Stimulated activated CD4-positive, alpha-beta T cell treated with anti-CD3 and anti-CD28 coated beads, Interleukin-15, amount 100 ng/mL, for 1 hour (primary cell): ENCODE measurements at regions not wholly inside any gene's neighbourhood (a gene's known extent, or its start where the extent isn't known, plus 50 kb on each side); places are given as distances from the start of the nearest gene placed in this dataset.

Experiments
- DNase-seq, 2 donors: peaks; one replicate each; pipeline ENCODE4 v3.0.0-alpha.2; 2020; ENCODE audit warnings: low read depth in 1 of 2, low spot score in 1 of 2

DNA sequence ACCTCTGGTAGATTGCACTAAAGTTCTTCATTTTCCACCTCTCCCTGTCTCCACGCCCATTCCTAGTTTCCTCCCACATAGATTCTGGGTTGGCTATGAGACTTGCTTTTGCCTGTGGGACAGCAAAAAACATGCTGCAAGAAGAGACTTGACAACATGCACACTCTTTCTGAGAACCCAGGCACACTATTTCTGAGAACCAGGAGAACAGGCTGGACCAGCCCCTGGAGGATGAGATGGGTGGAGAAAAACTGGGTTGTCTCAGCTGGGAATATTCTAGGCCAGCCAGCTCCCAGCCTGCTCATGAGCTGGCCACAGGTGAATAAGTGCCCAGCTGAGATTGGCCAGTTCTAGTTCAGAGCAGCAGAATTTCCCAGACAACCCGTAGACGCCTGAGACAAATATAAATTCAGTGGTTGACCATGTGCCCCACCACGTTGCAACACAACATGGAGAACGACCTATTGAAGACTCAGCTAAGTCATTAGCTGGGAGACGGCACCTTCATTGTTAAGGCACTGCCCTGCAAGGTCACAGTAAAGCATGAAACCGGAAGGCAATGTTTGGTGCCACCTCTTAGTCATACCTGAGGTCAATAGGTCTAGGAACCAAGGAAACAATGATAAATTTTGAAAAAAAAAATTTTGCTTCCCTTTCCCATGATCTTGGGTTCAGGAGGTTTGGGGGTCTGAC, 92.7 kb upstream of the AKR1E2 start:
- no peak for DNase-seq

DNA sequence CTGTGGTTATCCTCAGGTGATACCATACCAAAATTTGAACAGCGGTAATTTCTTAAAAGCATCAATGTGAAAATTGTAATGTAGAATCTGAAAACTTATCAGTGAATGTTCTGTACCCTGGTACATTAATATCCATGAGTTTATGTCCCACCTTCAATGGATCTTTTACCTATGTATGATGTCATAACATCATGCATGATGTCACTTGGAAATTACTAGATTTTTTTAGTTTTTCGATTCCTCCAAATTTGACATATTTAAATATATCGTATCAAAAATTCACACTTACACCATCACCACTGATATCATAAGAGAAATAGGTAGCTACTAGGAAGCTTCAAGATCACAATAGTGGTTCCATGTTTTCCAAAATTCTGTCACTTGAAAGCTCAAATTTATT, 95.0 kb upstream of the AKR1E2 start:
- no peak for DNase-seq

DNA sequence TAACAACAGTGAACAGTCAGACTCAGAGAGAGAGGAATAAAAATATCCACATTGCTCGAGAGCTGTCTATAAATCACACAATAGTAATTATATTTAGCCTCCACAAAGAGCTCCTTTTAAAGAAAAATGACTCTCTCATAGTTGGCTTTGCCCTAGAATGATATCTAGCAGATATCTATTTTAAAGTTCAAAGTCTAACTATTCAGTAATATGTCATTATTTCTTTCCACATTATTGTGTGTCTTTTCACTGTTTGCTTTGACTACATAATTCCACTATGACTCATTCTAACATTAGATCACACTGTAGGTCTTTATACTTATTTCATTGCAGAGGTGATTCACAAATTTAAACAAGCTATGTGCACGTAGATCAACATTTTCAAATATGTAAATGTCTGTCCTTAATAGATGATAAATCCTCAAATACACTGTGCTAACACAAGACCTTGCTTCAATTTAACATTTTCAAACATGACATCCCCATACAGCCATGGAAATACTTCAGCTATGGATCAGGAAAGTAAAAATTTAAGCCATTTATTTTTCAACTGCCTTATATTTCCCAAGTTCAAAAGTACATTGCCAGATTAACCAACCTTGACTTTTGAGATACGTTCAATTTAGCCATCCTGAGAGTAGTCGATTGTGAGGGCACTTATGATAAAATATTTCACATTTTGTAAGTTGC, 99.9 kb upstream of the AKR1E2 start:
- DNase-seq, result no peak

DNA sequence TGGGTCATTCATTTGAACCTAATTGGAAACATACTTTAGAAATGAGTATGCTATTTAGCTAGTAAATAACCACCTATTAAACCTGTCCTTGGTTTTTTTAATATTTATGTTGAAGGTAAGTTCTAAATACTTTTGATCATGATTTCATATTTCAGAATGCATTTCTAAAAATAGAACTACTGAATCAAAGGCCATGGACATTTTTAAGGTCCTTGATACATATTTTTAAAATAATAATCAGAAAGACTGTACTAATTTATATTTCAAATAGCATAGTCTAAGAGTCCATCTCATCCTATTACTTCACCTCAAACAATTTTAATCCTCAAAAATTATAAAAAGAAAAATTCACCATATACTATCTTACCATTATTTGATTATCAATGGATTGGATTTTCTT, 102.1 kb upstream of the AKR1E2 start:
- DNase-seq, result no peak

DNA sequence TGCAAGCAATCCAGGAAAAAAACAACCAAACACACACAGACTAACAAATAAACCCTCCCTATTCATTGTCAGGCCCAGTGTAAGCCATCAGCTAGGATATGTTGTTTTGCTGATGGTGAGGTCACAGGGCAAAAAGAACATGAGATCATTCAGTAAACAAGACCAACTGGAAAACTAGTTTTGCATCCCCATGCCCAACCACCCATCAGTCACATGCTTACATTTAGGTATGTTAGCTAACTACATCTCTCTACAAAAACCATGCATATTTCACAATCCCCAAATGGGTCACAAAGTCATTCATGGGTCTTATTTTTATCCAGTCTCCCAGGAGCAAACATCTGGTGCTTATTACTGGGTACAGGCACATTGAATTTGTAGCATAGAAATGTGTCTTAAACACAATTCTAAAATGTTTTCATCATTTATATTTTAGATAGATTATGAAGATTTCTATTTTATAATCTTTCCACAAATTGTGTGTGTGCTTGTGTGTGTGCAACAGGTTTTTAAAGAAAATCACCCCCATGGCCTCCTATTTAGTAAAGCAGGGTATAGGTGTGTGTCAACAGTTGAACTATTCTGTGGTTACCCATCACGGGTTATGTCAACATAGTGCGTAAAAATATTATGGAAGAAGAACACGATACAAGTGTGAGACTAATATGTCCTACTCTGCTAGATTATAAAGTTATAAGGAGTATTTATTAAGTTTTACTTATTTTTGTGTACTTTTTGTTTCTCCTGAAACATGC, 103.8 kb upstream of the AKR1E2 start:
- DNase-seq, result no peak

DNA sequence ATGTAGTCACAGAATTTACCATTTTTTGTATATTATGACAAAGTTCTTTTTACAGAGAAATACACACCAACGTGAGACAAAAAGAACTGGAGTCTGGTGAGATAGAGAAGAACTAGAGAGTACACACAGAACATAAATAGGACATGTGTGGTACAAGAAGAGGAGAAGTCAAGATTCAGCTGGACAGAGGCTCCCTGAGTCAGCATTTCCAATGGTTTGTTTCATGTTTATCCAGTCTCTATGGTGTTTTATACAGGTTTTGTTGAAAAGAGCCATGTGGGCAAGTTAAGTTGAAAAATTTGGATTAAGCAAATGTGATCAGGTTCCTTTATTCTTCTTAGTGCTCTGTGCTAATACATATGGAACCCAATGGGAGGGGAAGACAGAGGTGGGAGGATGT, 105.5 kb upstream of the AKR1E2 start:
- no peak for DNase-seq

DNA sequence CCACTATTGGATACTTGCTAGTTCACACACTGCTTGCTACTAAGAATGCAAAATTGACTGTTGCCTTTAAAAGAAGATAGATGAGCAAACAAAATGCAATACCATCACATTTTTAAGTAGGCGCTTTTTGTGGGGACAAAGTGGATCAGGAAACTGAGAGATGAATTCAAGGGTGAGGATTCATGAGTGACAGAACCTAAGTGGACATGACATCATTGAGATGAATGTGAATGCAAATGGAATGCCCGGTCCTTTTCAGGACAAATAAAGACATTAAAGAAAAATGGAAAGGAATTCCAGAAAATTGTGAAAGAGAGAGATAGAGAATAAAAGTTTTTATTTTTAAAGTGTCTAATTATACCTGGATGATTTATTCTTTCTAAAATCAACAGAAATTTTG, 106.3 kb upstream of the AKR1E2 start:
- DNase-seq, result no peak

DNA sequence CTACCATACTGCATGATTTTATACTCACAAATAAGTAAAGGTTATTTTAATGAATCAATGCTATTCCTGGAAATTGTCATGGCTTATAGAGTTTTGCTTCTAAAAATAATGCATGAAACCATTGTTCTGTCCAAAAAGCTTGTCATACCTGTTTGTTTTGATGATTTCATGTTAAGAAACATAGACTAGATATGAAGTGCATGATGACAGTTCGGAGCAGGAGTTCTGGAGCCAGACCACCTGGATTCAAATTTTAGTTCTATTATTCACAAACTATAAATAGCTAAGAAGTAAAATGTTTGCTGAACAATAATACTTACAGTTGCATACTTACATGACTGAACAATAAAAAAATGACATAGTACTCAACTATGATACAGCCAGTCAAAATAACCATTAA, 107.0 kb upstream of the AKR1E2 start:
- DNase-seq, result no peak

DNA sequence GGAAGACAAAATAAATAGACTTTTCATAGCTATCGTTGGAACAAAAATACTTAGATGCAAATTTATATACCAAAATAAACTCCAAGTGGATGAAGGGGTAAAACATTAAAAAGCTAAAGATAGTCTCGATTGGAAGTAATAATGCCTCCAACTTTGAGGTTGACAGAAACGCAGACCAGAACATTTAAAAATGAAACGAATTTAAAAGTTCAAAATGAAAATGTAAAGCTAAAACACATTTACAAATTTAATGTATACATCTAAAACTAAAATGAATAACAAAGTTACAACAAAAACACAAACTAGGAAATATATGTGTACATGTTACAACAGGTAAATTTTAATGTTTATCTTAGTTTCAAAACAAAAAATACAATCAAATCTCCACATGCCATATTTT, 107.5 kb upstream of the AKR1E2 start:
- DNase-seq, result no peak

DNA sequence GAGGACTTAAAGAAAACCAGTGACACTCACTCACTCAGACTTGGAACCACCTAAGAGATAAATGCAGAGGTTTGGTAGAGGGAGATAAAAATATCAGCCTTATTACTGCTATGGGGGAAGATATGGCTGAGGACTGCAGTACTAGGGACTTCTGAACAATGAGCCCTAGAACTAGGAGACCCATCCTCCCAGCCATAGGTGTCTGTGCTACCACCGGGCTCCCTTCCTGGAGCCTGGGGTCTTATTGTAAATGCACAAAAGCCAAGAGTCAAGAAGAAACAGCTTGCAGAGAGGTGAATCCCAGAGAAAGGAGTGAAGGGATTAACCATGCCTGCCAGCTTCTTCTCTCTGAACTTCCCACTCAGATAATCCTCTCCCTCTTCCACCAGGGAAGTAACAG, 108.3 kb upstream of the AKR1E2 start:
- no peak for DNase-seq

DNA sequence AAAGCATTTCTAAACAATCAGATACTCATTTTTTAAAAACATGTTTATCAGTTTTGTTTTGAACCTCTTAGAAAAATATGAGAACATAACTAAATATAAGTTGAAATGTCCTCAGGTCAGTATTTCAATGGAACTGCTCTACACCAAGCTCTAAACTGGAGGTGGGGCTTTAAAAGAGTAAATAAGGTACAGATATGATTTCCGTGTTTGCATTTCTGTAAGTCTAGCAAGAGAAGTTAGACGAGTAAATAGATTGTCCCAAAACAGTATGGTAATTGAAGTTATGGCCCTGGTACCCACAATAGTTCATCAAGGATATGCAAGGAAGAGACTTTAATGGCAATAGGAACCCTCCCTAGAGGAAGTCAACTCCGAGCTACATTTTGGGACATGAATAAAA, 115.1 kb upstream of the AKR1E2 start:
- no peak for DNase-seq

DNA sequence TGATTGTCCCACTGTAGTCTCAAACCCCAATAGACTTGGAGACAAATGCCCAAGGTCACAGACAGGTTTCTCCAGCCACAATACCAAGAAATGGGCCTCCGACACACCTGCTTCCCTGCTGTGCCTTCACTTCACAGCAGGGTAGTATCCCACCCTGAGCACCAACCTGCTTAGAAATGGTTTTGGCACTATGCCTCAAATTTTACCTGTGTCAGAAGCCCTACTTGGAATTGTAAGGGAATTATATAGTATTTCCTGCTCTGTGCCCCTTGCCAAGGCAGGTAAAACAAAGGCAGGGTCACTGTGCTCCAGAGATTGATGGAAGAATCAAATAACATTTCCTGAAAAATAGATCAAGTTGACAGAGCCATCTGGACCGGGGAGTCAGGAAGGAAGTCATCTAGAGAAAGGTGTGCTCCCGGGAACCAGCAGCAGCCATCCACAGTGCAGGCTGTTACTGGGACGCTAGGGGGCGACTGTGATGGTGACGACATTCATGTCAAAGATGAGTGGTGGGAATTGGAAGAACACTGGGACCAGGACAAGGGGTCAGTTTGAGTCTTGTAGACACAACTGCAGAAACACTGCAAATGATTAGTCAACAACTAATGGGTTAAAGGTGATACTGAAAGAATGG, 117.8 kb upstream of the AKR1E2 start:
- DNase-seq, result no peak

DNA sequence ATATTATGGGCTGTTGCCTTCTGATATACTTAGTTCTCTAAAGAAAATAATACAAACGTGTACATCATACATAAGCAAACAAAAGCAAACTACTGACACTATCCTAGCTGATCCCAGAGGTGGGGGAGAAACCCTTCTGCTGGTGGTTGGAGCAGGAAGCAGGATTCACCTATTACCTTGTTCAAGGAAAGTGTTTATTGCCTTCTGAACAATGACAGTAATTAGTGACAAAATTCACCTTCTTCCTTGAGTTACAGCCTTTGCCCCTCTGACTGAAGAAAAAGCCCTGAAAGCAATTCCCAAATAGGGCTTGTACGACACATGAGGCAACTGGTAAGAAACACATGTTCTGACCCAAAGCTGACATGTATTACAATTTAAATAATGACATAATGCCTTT, 118.8 kb upstream of the AKR1E2 start:
- no peak for DNase-seq

DNA sequence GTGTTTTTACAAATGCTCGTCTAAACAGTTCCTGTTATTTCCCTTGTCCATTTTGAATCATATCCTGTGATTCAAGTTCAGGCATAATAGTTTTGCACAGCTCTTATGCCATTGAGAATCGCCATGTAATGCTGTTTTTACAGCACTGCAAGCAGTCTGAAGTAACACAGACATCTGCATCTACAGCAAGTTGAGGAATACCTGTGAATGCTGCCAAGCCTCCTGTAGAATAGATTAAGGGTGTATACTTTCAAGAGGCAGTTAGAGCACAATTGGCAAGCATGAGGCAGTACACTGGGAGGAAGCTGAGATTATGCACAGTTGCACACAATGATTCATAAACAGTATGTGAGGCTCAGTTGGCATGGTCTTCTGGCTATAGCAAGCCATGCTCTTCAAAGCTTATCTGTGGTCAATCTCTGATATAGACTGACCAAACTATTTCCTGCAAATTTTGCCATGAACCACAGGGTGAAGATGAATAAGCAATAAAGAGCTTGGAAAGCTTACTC, 121.9 kb upstream of the AKR1E2 start:
- DNase-seq, result no peak

DNA sequence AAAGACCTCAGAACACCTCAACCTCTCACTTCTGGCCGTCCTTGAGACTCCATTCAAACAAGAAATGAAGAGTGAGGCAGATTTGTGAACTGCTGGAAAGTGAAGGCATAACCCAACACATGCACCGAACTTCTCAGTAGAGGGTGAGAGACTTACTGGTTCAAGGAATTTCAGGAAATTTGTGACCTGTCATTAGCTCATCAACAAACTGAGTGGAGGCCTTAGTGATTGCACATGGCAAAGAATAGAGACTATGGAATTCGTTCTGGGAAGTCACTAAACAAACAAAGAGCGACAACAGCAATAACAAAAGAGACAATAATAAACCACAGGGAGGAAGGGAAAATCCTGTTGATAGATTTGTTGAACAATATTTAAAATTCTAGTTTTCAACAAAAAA, 125.0 kb upstream of the AKR1E2 start:
- no peak for DNase-seq

DNA sequence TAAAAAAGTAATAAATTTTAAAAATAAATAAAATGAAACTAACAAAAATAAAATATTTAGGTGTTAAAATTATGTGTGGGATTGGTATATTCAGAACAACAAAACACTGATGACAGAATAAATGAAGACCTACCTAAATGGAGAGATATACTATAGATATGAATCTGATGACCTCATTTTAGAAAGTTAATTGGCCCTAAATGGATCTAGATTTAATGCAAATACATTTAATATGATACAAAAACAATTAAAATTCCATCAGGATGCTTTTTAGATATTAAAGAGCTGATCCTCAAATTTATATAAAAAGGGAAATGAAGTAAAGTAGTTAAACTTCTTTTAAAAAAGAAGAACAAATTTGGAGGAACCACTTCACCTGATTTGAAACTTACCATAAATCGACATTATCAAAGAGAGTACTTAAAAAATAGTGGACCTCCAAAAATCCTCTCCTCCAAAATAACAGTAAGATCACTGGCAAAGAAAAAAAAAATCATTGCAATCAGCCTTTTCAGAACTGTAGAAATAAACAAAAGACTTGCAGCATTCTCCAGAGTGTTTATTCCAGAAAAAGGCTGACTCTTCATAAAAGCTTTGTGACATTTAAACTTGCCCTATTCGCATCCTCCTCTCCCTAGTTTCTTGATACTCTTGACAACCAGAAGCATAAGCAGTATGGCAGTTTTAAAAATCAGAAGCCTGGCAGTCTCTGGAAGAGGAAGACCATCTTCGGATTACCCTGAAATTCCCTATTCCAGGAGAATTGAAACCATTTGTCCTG, 125.9 kb upstream of the AKR1E2 start:
- no peak for DNase-seq

DNA sequence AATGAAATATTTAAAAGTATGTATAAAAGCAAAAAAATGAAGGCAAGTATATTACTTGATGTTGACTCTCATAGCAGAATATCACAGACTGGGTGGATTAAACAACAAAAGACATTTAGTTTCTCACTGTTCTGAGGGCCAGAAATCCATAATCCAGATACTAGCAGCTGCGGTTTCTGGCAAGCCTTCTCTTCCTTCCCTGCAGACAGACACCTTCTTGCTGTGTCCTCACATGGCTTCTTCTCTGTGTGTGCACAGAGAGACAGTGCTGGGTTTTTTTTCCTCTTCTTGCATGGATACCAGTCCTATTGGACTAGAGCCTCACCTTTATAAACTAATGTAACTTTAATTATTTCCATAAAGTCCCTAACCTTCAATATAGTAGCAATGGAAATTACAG, 127.9 kb upstream of the AKR1E2 start:
- no peak for DNase-seq

DNA sequence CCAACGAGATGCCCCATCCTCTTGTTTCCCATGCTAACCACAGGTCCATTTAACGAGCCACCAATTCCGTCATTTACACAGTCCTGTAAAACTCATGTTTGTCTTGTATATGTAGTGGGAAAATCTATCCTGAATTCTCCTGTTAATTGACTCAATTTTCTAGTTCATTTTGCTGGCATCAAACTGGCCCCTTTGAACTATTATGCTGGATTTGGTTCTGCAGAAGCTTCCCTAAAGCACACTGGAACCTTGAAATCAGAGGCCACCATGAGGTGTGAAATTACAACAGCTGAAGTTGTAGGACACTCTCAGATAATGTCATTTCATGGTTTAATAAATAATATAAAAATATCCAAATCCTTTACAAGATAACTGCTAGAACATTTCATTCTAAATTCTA, 129.8 kb upstream of the AKR1E2 start:
- no peak for DNase-seq

DNA sequence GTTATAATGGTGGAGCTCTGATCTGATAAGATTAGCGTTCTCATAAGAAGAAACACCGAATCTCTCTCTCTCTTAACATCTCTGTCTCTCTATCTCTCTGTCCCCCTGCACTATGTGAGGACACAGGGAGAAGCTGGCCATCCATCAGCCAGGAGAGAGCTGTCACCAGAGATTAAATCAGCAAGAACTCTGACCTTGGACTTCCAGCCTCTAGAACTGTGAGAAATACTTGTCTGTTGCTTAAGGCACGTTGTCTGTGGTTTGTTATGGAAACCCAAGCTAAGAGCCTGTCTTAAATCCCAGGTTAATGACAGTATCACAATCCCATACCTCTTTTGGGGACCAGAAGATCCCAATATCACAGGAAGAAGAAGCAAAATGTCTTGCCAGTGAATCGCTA, 132.0 kb upstream of the AKR1E2 start:
- no peak for DNase-seq

DNA sequence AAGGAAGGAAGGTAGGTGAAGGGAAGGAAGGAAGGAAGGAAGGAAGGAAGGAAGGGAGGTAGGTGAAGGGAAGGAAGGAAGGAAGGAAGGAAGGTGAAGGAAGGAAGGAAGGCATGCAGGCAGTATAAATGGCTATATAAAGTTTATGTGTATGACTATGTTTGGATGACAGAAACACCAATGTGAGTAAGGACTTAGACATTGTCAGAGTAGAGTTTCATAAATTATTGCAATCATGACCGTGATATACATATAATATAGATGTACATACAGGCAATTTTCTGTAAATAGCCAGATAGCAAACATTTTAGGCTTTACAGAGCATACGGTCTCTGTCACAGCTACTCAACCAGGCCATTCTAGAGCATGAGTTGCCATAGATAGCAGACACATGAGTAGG, 133.8 kb upstream of the AKR1E2 start:
- no peak for DNase-seq

DNA sequence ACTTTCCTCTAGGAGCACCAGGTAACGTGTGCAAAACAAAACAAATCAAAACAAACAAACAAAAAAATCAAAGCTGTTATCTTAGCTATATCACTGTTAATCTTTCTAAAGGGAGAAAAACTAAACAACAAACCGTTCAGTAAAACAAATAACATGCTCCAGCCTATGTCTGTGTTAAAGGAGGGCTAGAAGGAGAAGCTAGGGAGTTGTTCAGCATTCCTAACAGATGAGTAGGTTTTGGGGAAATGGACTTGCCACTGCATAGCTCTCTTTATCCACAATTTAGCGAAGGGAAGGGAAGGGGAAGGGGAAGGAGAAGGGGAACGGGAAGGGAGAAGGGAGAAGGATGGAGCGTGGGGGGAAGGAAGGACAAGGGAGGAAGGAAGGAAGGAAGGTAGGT, 134.2 kb upstream of the AKR1E2 start:
- DNase-seq, result no peak
